IPS-18c (cell line): ENCODE measurements at regions not wholly inside any gene's neighbourhood (a gene's known extent, or its start where the extent isn't known, plus 50 kb on each side); places are given as distances from the start of the nearest gene placed in this dataset.

Experiments
- H3K4me3 ChIP-seq: 2 replicates; pipeline ENCODE4 v1.7.0; 2013; ENCODE audit warnings: low read depth, mild to moderate bottlenecking, low read length, moderate library complexity; ENCODE audit not compliant: insufficient read depth
- H3K9me3 ChIP-seq: one replicate; pipeline ENCODE4 v1.6.1; 2013; ENCODE audit warnings: mild to moderate bottlenecking, low read length, moderate library complexity; ENCODE audit not compliant: control insufficient read depth, insufficient read depth

- no peak overlapping the region for H3K4me3 ChIP-seq
- H3K9me3 ChIP-seq, result no peaks in the 10 kb centered on the region
Observed at GRCh38 chr21:19771881-19772280, 1226.3 kb upstream of the NCAM2 start.

DNA sequence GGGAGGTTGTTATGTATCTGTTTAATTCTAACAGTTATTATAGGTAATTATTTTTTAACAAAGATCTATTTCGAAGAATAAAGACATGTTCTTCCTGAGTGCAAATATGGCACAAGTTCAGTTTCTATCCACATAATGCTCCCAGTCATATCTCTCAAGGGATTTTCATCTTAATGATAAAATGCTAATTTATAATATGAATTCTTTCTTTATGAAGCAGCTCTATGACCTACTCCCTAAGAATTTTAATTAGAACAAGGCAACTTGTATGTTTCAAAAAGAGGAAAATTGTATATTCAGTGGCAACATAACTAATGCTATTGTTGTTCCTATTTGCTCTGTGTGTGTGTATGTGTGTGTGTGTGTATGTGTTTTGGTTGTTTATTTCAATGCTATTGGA, 1222.1 kb upstream of the NCAM2 start:
- Histone ChIP-seq H3K4me3 (no peak overlapping the region), H3K9me3 (no peaks in the 10 kb centered on the region)

- Histone ChIP-seq H3K9me3 (no peaks in the 10 kb centered on the region), H3K4me3 (no peak overlapping the region)
Observed at GRCh38 chr21:19781881-19782652, 1216.1 kb upstream of the NCAM2 start.

DNA sequence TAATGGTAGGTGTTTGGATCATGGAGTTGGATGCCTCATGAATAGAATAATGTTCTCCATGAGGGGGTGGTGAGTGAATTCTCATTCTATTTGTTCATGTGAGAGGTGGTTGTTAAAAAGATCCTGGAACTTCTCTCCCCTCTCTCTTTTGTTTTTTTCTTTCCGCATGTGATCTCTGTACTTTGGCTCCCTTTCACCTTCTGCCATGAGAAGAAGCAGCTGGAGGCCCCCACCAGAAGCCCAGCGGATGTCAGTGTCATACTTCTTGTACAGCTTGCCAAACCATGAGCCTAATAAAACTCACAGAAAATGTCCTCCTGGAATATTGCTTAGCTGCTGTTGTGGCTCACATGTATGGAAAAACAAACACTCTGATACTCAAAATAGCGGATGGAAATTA, 1212.3 kb upstream of the NCAM2 start:
- Histone ChIP-seq H3K9me3 (no peaks in the 10 kb centered on the region), H3K4me3 (no peak overlapping the region)

- H3K4me3 ChIP-seq, result no peak overlapping the region
- no peaks in the 10 kb centered on the region for H3K9me3 ChIP-seq
Observed at GRCh38 chr21:19792004-19792403, 1206.2 kb upstream of the NCAM2 start.

DNA sequence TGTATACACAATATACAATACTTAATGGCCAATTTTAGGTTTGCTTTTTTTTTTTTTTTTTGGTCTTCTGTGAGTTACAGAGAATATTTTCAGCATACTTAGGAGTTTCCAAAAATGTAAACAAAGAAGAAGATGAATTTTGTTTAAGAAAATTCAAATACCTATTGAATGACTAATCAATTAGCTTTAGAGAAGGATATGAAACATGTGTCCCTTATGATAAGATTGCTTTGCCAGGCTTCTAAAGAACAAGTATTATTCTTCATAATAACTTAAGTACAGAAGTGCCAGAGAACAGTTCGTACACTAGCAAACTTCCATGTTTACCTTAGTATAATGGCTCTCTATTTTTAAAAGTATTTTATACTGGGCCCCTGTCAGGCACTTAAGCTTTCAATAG, 1191.0 kb upstream of the NCAM2 start:
- H3K9me3 ChIP-seq, result no peaks in the 10 kb centered on the region

GRCh38 chr21:19810779-19811178, 1187.4 kb upstream of the NCAM2 start:
- H3K9me3 ChIP-seq, result no peaks in the 10 kb centered on the region
- no peak overlapping the region for H3K4me3 ChIP-seq

More for the DNA sequence above, 1191.0 kb upstream of the NCAM2 start:
- no peak overlapping the region for H3K4me3 ChIP-seq

DNA sequence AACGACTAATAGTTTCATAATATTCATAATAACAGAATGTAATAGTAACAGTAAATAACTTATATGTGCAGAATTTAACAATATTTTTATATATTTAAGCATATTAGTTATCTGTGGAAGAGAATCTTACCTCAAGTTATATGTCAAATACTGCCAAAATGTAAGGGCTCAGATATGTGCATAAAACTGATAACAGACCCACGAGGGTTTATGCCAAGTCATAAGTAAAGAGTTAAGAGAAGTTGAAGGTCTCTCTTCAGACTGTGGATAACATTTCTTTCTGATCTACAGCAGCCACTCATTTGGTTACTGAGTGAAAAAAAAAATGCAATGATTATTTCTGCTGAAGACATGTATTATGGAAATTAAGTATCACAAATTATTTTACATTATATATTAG, 1167.8 kb upstream of the NCAM2 start:
- H3K9me3 ChIP-seq, result no peaks in the 10 kb centered on the region
- H3K4me3 ChIP-seq, result no peak overlapping the region

DNA sequence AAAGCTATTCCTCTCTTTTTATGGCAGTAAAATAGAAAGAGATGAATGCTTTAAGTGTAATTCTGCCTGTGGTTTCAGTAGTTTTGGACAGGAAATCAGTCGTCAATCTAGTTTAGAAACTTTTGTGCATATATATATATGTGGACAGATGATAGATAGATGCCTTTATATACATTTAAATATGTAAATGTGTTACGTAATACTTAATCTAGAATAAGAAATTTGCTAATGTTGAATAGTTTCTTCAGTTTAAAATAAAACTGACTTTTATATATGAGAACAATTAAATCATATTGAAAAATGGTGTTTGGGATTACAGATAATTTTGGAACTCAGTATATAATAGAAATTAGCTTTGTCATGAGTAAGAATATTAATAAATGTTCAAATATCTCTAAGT, 1165.7 kb upstream of the NCAM2 start:
- Histone ChIP-seq H3K4me3 (no peak overlapping the region), H3K9me3 (no peaks in the 10 kb centered on the region)

GRCh38 chr21:19833082-19833481, 1165.1 kb upstream of the NCAM2 start:
- H3K9me3 ChIP-seq, result no peaks in the 10 kb centered on the region

DNA sequence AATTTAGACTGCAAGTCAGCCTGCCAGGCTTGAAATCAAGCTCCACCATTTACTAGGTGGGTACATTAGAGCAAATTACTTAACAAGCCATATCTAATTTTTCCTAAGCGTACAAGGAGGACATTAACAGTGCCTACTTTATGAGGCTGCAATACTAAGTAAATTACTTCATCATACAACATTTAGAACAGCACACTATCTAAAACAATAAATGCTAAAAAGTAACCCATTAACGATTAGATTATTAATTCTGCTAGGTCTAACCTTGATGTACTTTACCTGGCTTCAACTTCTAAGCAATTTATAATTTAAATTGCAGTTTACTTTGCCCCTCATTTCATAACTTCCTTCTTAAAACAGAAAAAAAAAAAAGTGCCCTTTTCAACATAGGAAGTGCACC, 1155.6 kb upstream of the NCAM2 start:
- no peak overlapping the region for H3K4me3 ChIP-seq
- H3K9me3 ChIP-seq, result no peaks in the 10 kb centered on the region

More at GRCh38 chr21:19833082-19833481, 1165.1 kb upstream of the NCAM2 start:
- no peak overlapping the region for H3K4me3 ChIP-seq

DNA sequence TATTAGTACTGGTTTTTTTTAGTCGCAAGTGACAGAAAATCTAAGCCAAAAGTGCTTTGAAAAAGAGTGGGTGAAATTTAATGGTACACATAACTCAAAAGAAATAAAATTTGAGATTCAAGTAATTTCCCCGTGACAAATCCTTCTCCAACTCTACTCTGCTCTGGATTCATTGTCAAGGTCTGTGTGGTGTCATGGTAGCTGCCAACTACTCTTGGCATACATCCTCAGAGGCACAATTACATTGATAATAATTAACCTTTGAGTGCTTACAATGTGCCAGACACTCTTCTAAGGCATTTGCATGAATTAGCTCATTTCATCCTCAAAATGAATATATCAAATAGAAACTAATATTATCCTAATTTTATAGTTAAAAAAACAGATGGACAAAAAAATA, 1153.9 kb upstream of the NCAM2 start:
- H3K4me3 ChIP-seq, result no peak overlapping the region
- H3K9me3 ChIP-seq, result no peaks in the 10 kb centered on the region

DNA sequence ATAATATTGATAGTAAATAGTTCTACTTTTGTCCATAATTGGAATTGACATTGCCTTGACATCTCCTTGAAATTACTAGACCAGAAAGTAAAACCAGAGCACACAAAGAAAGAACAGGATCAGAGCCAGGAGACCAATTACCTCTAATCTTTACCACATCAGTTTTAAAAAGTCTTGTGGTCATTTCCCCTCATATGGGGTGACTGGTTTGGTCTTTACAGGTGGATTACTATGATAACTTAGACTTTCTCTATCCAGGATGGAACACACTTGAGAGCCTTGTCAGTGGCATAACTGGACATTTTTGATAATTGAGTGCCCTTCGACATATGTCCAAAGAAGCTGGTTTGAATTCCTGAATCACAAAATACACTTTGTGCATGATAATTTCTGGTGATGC, 1148.1 kb upstream of the NCAM2 start:
- Histone ChIP-seq H3K9me3 (no peaks in the 10 kb centered on the region), H3K4me3 (no peak overlapping the region)

GRCh38 chr21:19853061-19853460, 1145.1 kb upstream of the NCAM2 start:
- no peak overlapping the region for H3K4me3 ChIP-seq
- H3K9me3 ChIP-seq, result no peaks in the 10 kb centered on the region

- Histone ChIP-seq H3K9me3 (no peaks in the 10 kb centered on the region), H3K4me3 (no peak overlapping the region)
Observed at GRCh38 chr21:19853709-19854575, 1144.3 kb upstream of the NCAM2 start.

- no peak overlapping the region for H3K4me3 ChIP-seq
Observed at GRCh38 chr21:19855522-19855921, 1142.7 kb upstream of the NCAM2 start.

DNA sequence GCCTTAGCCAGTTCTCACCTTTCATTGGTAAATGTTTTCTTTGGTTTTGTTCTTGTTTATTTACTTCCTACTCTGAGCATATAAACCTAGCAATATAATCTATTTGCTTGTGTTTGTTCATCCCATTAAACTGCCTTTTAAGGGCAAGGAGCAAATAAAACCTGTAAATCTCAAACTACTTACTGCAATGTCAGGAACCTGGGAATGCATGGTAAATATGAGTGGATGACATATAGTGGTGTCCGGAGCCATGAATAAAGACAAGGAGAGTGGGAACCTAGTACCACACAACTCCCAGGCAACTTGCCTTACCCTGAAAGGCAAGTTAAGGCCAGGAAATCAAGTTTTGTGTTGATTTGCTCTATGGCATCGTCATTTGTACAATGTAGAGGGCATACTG, 1133.7 kb upstream of the NCAM2 start:
- Histone ChIP-seq H3K9me3 (no peaks in the 10 kb centered on the region), H3K4me3 (no peak overlapping the region)

More at GRCh38 chr21:19855522-19855921, 1142.7 kb upstream of the NCAM2 start:
- H3K9me3 ChIP-seq, result no peaks in the 10 kb centered on the region

- H3K9me3 ChIP-seq, result no peaks in the 10 kb centered on the region
- no peak overlapping the region for H3K4me3 ChIP-seq
Observed at GRCh38 chr21:19870682-19871081, 1127.5 kb upstream of the NCAM2 start.
